SH-SY5Y (cell line): ENCODE measurements at regions not wholly inside any gene's neighbourhood (a gene's known extent, or its start where the extent isn't known, plus 50 kb on each side); places are given as distances from the start of the nearest gene placed in this dataset.

Experiments used
- GATA2 ChIP-seq: IDR thresholded peaks from 2 replicates; pipeline ENCODE4 v1.6.1; 2011; ENCODE audit warnings: mild to moderate bottlenecking, low read depth, low read length
- GATA3 ChIP-seq: IDR thresholded peaks from 2 replicates; pipeline ENCODE4 v1.6.1; 2011; ENCODE audit warnings: low read depth, mild to moderate bottlenecking, low read length, moderate library complexity

GRCh38 chr4:12360391-12360790 lies 931.7 kb upstream of the HS3ST1 start:
- TF ChIP-seq GATA2 (no peak), GATA3 (no peak)
